ENCODE measurements at regions not wholly inside any gene's neighbourhood (a gene's known extent, or its start where the extent isn't known, plus 50 kb on each side); places are given as distances from the start of the nearest gene placed in this dataset.
"Not testable (repeated sequence)": the region's sequence is repeated elsewhere in the genome, so short reads cannot be mapped to it uniquely, and the experiment has no call there.

- DNase-seq (ENCODE audit: low read depth, low spot score) = no peak
Observed at GRCh38 chrX:140165849-140166248, 200.5 kb upstream of the CXorf66 start.

GRCh38 chrX:140164391-140164790, 199.1 kb upstream of the CXorf66 start:
- DNase-seq (ENCODE audit: low read depth, low spot score) = no peak

- DNase-seq (ENCODE audit: low read depth, low spot score) = peak; percentile 35
Observed at GRCh38 chrX:140163371-140164159, 198.2 kb upstream of the CXorf66 start.

- DNase-seq (ENCODE audit: low read depth, low spot score) = peak; percentile 91
Observed at GRCh38 chrX:140157611-140158010, 192.3 kb upstream of the CXorf66 start.

- DNase-seq (ENCODE audit: low read depth, low spot score) = no peak
Observed at GRCh38 chrX:140157143-140157542, 191.8 kb upstream of the CXorf66 start.

- DNase-seq (ENCODE audit: low read depth, low spot score) = peak; percentile 23
Observed at GRCh38 chrX:140151316-140151715, 186.0 kb upstream of the CXorf66 start.

- DNase-seq (ENCODE audit: low read depth, low spot score) = no peak
Observed at GRCh38 chrX:140149761-140150160, 184.4 kb upstream of the CXorf66 start.

- peak; percentile 39 for DNase-seq (ENCODE audit: low read depth, low spot score)
Observed at GRCh38 chrX:140141444-140142029, 176.2 kb upstream of the CXorf66 start.

GRCh38 chrX:140138492-140138891, 173.2 kb upstream of the CXorf66 start:
- not testable (repeated sequence) for DNase-seq (ENCODE audit: low read depth, low spot score)

- DNase-seq (ENCODE audit: low read depth, low spot score) = not testable (repeated sequence)
Observed at GRCh38 chrX:140138065-140138464, 172.7 kb upstream of the CXorf66 start.

- peak; percentile 61 for DNase-seq (ENCODE audit: low read depth, low spot score)
Observed at GRCh38 chrX:140132937-140133336, 167.6 kb upstream of the CXorf66 start.

GRCh38 chrX:140123446-140123845, 158.1 kb upstream of the CXorf66 start:
- no peak for DNase-seq (ENCODE audit: low read depth, low spot score)

- not testable (repeated sequence) for DNase-seq (ENCODE audit: low read depth, low spot score)
Observed at GRCh38 chrX:140114059-140114458, 148.7 kb upstream of the CXorf66 start.

- no peak for DNase-seq (ENCODE audit: low read depth, low spot score)
Observed at GRCh38 chrX:140110081-140110650, 144.8 kb upstream of the CXorf66 start.

- no peak for DNase-seq (ENCODE audit: low read depth, low spot score)
Observed at GRCh38 chrX:140104760-140105159, 139.4 kb upstream of the CXorf66 start.

GRCh38 chrX:140099221-140099620, 133.9 kb upstream of the CXorf66 start:
- DNase-seq (ENCODE audit: low read depth, low spot score) = no peak

GRCh38 chrX:140092121-140092520, 126.8 kb upstream of the CXorf66 start:
- DNase-seq (ENCODE audit: low read depth, low spot score) = no peak

GRCh38 chrX:140091125-140091886, 126.0 kb upstream of the CXorf66 start:
- DNase-seq (ENCODE audit: low read depth, low spot score) = peak; percentile 56

GRCh38 chrX:140090800-140091124, 125.4 kb upstream of the CXorf66 start:
- DNase-seq (ENCODE audit: low read depth, low spot score) = no peak

- no peak for DNase-seq (ENCODE audit: low read depth, low spot score)
Observed at GRCh38 chrX:140088438-140088837, 123.1 kb upstream of the CXorf66 start.

GRCh38 chrX:140087875-140088274, 122.6 kb upstream of the CXorf66 start:
- no peak for DNase-seq (ENCODE audit: low read depth, low spot score)

GRCh38 chrX:140086691-140087090, 121.4 kb upstream of the CXorf66 start:
- peak; percentile 36 for DNase-seq (ENCODE audit: low read depth, low spot score)
